GM20000 (cell line): ENCODE measurements at regions not wholly inside any gene's neighbourhood (a gene's known extent, or its start where the extent isn't known, plus 50 kb on each side); places are given as distances from the start of the nearest gene placed in this dataset.

Source experiments
- DNase-seq: peaks from one replicate; pipeline ENCODE4 v3.0.0; 2012; ENCODE audit warnings: low spot score
- CTCF ChIP-seq: IDR thresholded peaks from 2 replicates; pipeline ENCODE4 v1.5.1; 2012; ENCODE audit warnings: mild to moderate bottlenecking, control low read depth; ENCODE audit errors: extremely low read depth, missing control alignments

GRCh38 chr2:58638256-58638805, 397.2 kb upstream of the FANCL start:
- no peak for DNase-seq
- no peak for TF ChIP-seq CTCF

- DNase-seq: no peak
- no peak for TF ChIP-seq CTCF
Measured at GRCh38 chr2:58636872-58637271, 395.7 kb upstream of the FANCL start.

GRCh38 chr2:58635801-58636375, 394.8 kb upstream of the FANCL start:
- no peak for TF ChIP-seq CTCF
- no peak for DNase-seq

GRCh38 chr2:58634653-58635370, 393.7 kb upstream of the FANCL start:
- no peak for TF ChIP-seq CTCF
- no peak for DNase-seq

GRCh38 chr2:58633613-58634365, 392.7 kb upstream of the FANCL start:
- DNase-seq: no peak
- no peak for TF ChIP-seq CTCF

GRCh38 chr2:58631986-58632385, 390.9 kb upstream of the FANCL start:
- no peak for TF ChIP-seq CTCF

More at GRCh38 chr2:58631986-58632385, 390.9 kb upstream of the FANCL start:
- no peak for DNase-seq
